ENCODE measurements at regions not wholly inside any gene's neighbourhood (a gene's known extent, or its start where the extent isn't known, plus 50 kb on each side); places are given as distances from the start of the nearest gene placed in this dataset.

DNA sequence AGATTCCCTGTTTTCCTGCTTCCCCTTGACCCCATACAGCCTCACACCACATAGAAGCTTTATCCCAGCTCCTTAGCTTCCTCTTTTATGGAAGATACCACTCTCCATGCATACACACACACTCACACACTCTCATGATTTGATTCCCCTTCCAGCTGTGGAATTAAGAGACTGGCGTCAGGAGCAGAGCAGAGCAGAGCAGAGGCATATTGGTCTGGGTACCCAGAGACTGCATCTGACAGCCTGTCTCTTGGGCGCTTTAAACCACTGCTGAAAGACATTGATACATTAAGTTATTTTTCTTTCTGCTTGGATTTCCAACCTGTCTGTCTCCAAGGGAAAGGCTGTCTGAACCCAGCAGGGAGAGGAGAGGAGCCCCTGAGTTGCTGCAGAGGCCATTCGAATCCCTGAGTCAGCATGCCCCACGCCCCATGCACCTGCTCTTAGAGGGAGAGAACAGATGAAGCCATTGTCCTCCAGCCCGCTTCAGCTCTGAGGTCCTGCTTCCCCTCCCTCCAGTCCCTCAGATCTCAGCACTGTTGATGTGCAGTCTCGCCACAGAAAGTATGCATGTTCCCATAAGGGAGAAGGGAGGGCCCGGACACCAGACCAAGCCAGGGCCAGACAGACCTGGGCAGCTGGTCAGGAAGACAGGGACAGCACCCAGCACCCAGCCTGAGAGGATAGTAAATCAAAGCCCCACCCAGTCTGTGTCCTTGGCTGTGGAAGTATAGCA is 66.7 kb upstream of the GJB5 start:
- TF ChIP-seq, protein P1, sequence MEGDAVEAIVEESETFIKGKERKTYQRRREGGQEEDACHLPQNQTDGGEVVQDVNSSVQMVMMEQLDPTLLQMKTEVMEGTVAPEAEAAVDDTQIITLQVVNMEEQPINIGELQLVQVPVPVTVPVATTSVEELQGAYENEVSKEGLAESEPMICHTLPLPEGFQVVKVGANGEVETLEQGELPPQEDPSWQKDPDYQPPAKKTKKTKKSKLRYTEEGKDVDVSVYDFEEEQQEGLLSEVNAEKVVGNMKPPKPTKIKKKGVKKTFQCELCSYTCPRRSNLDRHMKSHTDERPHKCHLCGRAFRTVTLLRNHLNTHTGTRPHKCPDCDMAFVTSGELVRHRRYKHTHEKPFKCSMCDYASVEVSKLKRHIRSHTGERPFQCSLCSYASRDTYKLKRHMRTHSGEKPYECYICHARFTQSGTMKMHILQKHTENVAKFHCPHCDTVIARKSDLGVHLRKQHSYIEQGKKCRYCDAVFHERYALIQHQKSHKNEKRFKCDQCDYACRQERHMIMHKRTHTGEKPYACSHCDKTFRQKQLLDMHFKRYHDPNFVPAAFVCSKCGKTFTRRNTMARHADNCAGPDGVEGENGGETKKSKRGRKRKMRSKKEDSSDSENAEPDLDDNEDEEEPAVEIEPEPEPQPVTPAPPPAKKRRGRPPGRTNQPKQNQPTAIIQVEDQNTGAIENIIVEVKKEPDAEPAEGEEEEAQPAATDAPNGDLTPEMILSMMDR (conservative IDR thresholded peaks at IDR 0.05) = no peak
- TF ChIP-seq EZH2 (IDR thresholded peaks at IDR 0.05; ENCODE audit: low read depth) = no peak

Measured in PC-9 (cell line).